ENCODE measurements at regions not wholly inside any gene's neighbourhood (a gene's known extent, or its start where the extent isn't known, plus 50 kb on each side); places are given as distances from the start of the nearest gene placed in this dataset.

GRCh38 chr1:93815366-93816110 lies 63.5 kb downstream of the DNTTIP2 start:
- intact Hi-C loops (cut with DNase I): loop anchor here in 5 of 10 donors (2.0 to 10.0 kb wide), 5 partner anchors 135 to 381 kb away; partner anchors contain the start of gene BCAR3 (in 1 of the 5)
- no peak for DNase-seq
- 89 to 94% (median 90%) methylated on average over 8 of the region's 8 CpGs for WGBS, 4 donors

DNA sequence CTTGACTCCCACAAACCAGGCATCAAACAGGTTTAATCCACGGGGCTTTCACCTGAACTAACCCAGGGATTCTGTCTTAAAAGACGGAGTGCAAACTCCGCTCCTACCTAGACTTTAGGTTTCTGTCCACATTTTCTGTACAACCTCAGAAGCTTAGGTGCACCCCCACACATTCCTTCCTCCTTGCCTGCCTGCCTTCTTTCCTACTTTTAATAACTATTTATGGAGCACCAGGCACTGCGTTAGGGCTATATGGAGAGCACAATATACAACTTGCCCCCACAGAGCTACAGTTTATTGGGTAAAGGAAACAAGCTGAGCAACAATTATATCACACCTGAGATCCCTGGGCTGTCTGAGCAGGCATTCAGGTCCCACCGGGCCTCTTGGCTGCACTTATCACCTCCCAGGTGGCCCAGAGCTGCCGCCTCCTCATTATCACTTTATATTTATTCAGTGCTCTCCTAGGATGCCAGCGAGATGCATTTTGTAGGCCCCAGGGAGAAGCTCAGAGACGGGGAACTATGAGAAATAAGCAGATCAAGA lies 64.1 kb downstream of the DNTTIP2 start:
- DNase-seq: no peak
- intact Hi-C loops (cut with DNase I): loop anchor here (1.0 to 10.0 kb wide), 12 partner anchors 93 to 380 kb away; partner anchors contain the start of gene BCAR3 (in 6 of the 10)
- no peak for ATAC-seq
- TF ChIP-seq, protein P1, sequence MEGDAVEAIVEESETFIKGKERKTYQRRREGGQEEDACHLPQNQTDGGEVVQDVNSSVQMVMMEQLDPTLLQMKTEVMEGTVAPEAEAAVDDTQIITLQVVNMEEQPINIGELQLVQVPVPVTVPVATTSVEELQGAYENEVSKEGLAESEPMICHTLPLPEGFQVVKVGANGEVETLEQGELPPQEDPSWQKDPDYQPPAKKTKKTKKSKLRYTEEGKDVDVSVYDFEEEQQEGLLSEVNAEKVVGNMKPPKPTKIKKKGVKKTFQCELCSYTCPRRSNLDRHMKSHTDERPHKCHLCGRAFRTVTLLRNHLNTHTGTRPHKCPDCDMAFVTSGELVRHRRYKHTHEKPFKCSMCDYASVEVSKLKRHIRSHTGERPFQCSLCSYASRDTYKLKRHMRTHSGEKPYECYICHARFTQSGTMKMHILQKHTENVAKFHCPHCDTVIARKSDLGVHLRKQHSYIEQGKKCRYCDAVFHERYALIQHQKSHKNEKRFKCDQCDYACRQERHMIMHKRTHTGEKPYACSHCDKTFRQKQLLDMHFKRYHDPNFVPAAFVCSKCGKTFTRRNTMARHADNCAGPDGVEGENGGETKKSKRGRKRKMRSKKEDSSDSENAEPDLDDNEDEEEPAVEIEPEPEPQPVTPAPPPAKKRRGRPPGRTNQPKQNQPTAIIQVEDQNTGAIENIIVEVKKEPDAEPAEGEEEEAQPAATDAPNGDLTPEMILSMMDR (IDR thresholded peaks at IDR 0.05): no peak
- no peak for TF ChIP-seq POLR2A (IDR thresholded peaks at IDR 0.05)
- Histone ChIP-seq H3K4me1 (peaks cover 0 to 57% (median 31%) of the 10 kb centered on the region in 12 donors), H3K27me3 (no peaks in the 10 kb centered on the region), H3K9me3 (no peaks in the 10 kb centered on the region), H3K4me3 (no peak overlapping the region), H3K27ac (no peak overlapping the region), H3K36me3 (no peaks in the 10 kb centered on the region)
- WGBS, 4 donors: 81 to 85% (median 83%) methylated on average over 8 of the region's 8 CpGs

More at GRCh38 chr1:93815366-93816110, 63.5 kb downstream of the DNTTIP2 start:
- Histone ChIP-seq H3K4me1 (peaks cover 0 to 57% (median 31%) of the 10 kb centered on the region in 12 donors), H3K4me3 (no peak overlapping the region), H3K27me3 (no peaks in the 10 kb centered on the region), H3K27ac (no peak overlapping the region), H3K9me3 (no peaks in the 10 kb centered on the region), H3K36me3 (no peaks in the 10 kb centered on the region)
- TF ChIP-seq, protein P1 (IDR thresholded peaks at IDR 0.05): no peak
- no peak for TF ChIP-seq POLR2A (IDR thresholded peaks at IDR 0.05)
- no peak for ATAC-seq

- TF ChIP-seq POLR2A (IDR thresholded peaks at IDR 0.05): no peak
- TF ChIP-seq, protein P1 (IDR thresholded peaks at IDR 0.05): peak; percentile 94 to 100 (median 97)
- ATAC-seq (peak; percentile 65 to 84 (median 77)), DNase-seq (peak in 4 of 5 donors; percentile 51 to 70 (median 59))
- Histone ChIP-seq H3K27me3 (no peaks in the 10 kb centered on the region), H3K4me1 (peaks cover 0 to 57% (median 31%) of the 10 kb centered on the region in 12 donors), H3K4me3 (no peak overlapping the region), H3K36me3 (no peaks in the 10 kb centered on the region), H3K27ac (no peak overlapping the region), H3K9me3 (no peaks in the 10 kb centered on the region)
- WGBS, 4 donors: 70 to 83% (median 78%) methylated on average over 7 of the region's 7 CpGs
- intact Hi-C loops (cut with DNase I): loop anchor here (1.0 to 10.0 kb wide), 12 partner anchors 92 to 379 kb away; partner anchors contain the start of gene BCAR3 (in 6 of the 10)
These were observed 64.8 kb downstream of the DNTTIP2 start for GRCh38 chr1:93814059-93814794.

Data from heart left ventricle (tissue), 16 donors.